ENCODE measurements at regions not wholly inside any gene's neighbourhood (a gene's known extent, or its start where the extent isn't known, plus 50 kb on each side); places are given as distances from the start of the nearest gene placed in this dataset.

GRCh38 chr2:185185044-185185443 lies 553.6 kb upstream of the FSIP2 start:
- Histone ChIP-seq H3K4me3 (no peak overlapping the region), H3K9me3 (no peaks in the 10 kb centered on the region), H3K27ac (no peak overlapping the region), H3K27me3 (no peaks in the 10 kb centered on the region), H3K4me1 (no peaks in the 10 kb centered on the region), H3K36me3 (no peaks in the 10 kb centered on the region)
- intact Hi-C loops (cut with DNase I; ENCODE audit: low total_unique reads), result no loop called here
- no peak for DNase-seq
- TF ChIP-seq CTCF (IDR thresholded peaks at IDR 0.05), result no peak

- Histone ChIP-seq H3K4me1 (no peaks in the 10 kb centered on the region), H3K9me3 (no peaks in the 10 kb centered on the region), H3K36me3 (no peaks in the 10 kb centered on the region), H3K27ac (no peak overlapping the region), H3K27me3 (no peaks in the 10 kb centered on the region), H3K4me3 (no peak overlapping the region)
- DNase-seq, result no peak
- no peak for TF ChIP-seq CTCF (IDR thresholded peaks at IDR 0.05)
- intact Hi-C loops (cut with DNase I; ENCODE audit: low total_unique reads), result no loop called here
Observed at GRCh38 chr2:185187421-185187820, 551.2 kb upstream of the FSIP2 start.

- Histone ChIP-seq H3K9me3 (no peaks in the 10 kb centered on the region), H3K4me3 (no peak overlapping the region), H3K36me3 (no peaks in the 10 kb centered on the region), H3K27me3 (no peaks in the 10 kb centered on the region), H3K27ac (no peak overlapping the region), H3K4me1 (no peaks in the 10 kb centered on the region)
- no peak for TF ChIP-seq CTCF (IDR thresholded peaks at IDR 0.05)
- intact Hi-C loops (cut with DNase I; ENCODE audit: low total_unique reads), result no loop called here
- no peak for DNase-seq
Observed at GRCh38 chr2:185188656-185189055, 549.9 kb upstream of the FSIP2 start.

GRCh38 chr2:185201063-185201462 lies 537.5 kb upstream of the FSIP2 start:
- Histone ChIP-seq H3K9me3 (no peaks in the 10 kb centered on the region), H3K27me3 (no peaks in the 10 kb centered on the region), H3K27ac (no peak overlapping the region), H3K4me3 (no peak overlapping the region), H3K36me3 (no peaks in the 10 kb centered on the region), H3K4me1 (no peaks in the 10 kb centered on the region)
- no peak for DNase-seq
- intact Hi-C loops (cut with DNase I; ENCODE audit: low total_unique reads), result no loop called here
- no peak for TF ChIP-seq CTCF (IDR thresholded peaks at IDR 0.05)

GRCh38 chr2:185202381-185202780 lies 536.2 kb upstream of the FSIP2 start:
- intact Hi-C loops (cut with DNase I; ENCODE audit: low total_unique reads), result no loop called here
- no peak for DNase-seq

More at GRCh38 chr2:185202381-185202780, 536.2 kb upstream of the FSIP2 start:
- no peaks in the 10 kb centered on the region for H3K9me3 ChIP-seq
- no peaks in the 10 kb centered on the region for H3K36me3 ChIP-seq
- H3K4me3 ChIP-seq, result no peak overlapping the region
- H3K27me3 ChIP-seq, result no peaks in the 10 kb centered on the region
- H3K4me1 ChIP-seq, result no peaks in the 10 kb centered on the region
- no peak overlapping the region for H3K27ac ChIP-seq
- TF ChIP-seq CTCF (IDR thresholded peaks at IDR 0.05), result no peak
